ENCODE measurements at regions not wholly inside any gene's neighbourhood (a gene's known extent, or its start where the extent isn't known, plus 50 kb on each side); places are given as distances from the start of the nearest gene placed in this dataset.

GRCh38 chr9:99690573-99690972 is 131.1 kb upstream of the NR4A3 start:
- FAIRE-seq = no peak

GRCh38 chr9:99693888-99694287 is 127.8 kb upstream of the NR4A3 start:
- no peak for TF ChIP-seq CTCF (IDR thresholded peaks at IDR 0.05; ENCODE audit: insufficient read depth, low read length, severe bottlenecking)
- Histone ChIP-seq H3K4me3 (ENCODE audit: low read depth, low read length) (no peak overlapping the region), H3K27me3 (ENCODE audit: control insufficient read depth, insufficient read depth, low read length) (no peaks in the 10 kb centered on the region), H3K36me3 (ENCODE audit: control insufficient read depth, insufficient read depth, low read length) (no peaks in the 10 kb centered on the region)
- DNase-seq (ENCODE audit: low read depth) (no peak), FAIRE-seq (no peak)

More at GRCh38 chr9:99690573-99690972, 131.1 kb upstream of the NR4A3 start:
- Histone ChIP-seq H3K27me3 (ENCODE audit: control insufficient read depth, insufficient read depth, low read length) (no peaks in the 10 kb centered on the region), H3K36me3 (ENCODE audit: control insufficient read depth, insufficient read depth, low read length) (no peaks in the 10 kb centered on the region), H3K4me3 (ENCODE audit: low read depth, low read length) (no peak overlapping the region)
- DNase-seq (ENCODE audit: low read depth) = no peak
- no peak for TF ChIP-seq CTCF (IDR thresholded peaks at IDR 0.05; ENCODE audit: insufficient read depth, low read length, severe bottlenecking)

- no peak overlapping the region for H3K4me3 ChIP-seq (ENCODE audit: low read depth, low read length)
- FAIRE-seq (no peak), DNase-seq (ENCODE audit: low read depth) (no peak)
- H3K27me3 ChIP-seq (ENCODE audit: control insufficient read depth, insufficient read depth, low read length) = no peaks in the 10 kb centered on the region
- no peak for TF ChIP-seq CTCF (IDR thresholded peaks at IDR 0.05; ENCODE audit: insufficient read depth, low read length, severe bottlenecking)
- H3K36me3 ChIP-seq (ENCODE audit: control insufficient read depth, insufficient read depth, low read length) = no peaks in the 10 kb centered on the region
Measured at GRCh38 chr9:99694393-99694792, 127.3 kb upstream of the NR4A3 start.

GRCh38 chr9:99699396-99699795 is 122.3 kb upstream of the NR4A3 start:
- Histone ChIP-seq H3K4me3 (ENCODE audit: low read depth, low read length) (no peak overlapping the region), H3K36me3 (ENCODE audit: control insufficient read depth, insufficient read depth, low read length) (no peaks in the 10 kb centered on the region), H3K27me3 (ENCODE audit: control insufficient read depth, insufficient read depth, low read length) (no peaks in the 10 kb centered on the region)
- FAIRE-seq = no peak
- no peak for TF ChIP-seq CTCF (IDR thresholded peaks at IDR 0.05; ENCODE audit: insufficient read depth, low read length, severe bottlenecking)
- no peak for DNase-seq (ENCODE audit: low read depth)

- Histone ChIP-seq H3K4me3 (ENCODE audit: low read depth, low read length) (no peak overlapping the region), H3K36me3 (ENCODE audit: control insufficient read depth, insufficient read depth, low read length) (no peaks in the 10 kb centered on the region), H3K27me3 (ENCODE audit: control insufficient read depth, insufficient read depth, low read length) (no peaks in the 10 kb centered on the region)
- DNase-seq (ENCODE audit: low read depth) = no peak
- FAIRE-seq = no peak
- TF ChIP-seq CTCF (IDR thresholded peaks at IDR 0.05; ENCODE audit: insufficient read depth, low read length, severe bottlenecking) = no peak
Measured at GRCh38 chr9:99712214-99712613, 109.5 kb upstream of the NR4A3 start.

GRCh38 chr9:99713838-99714306 is 107.8 kb upstream of the NR4A3 start:
- FAIRE-seq = no peak
- TF ChIP-seq CTCF (IDR thresholded peaks at IDR 0.05; ENCODE audit: insufficient read depth, low read length, severe bottlenecking) = no peak

More at GRCh38 chr9:99713838-99714306, 107.8 kb upstream of the NR4A3 start:
- H3K36me3 ChIP-seq (ENCODE audit: control insufficient read depth, insufficient read depth, low read length) = no peaks in the 10 kb centered on the region
- DNase-seq (ENCODE audit: low read depth) = no peak
- H3K27me3 ChIP-seq (ENCODE audit: control insufficient read depth, insufficient read depth, low read length) = no peaks in the 10 kb centered on the region
- H3K4me3 ChIP-seq (ENCODE audit: low read depth, low read length) = no peak overlapping the region

All from bronchial epithelial cell (primary cell).